ENCODE measurements at regions not wholly inside any gene's neighbourhood (a gene's known extent, or its start where the extent isn't known, plus 50 kb on each side); places are given as distances from the start of the nearest gene placed in this dataset.
"Not testable (repeated sequence)": the region's sequence is repeated elsewhere in the genome, so short reads cannot be mapped to it uniquely, and the experiment has no call there.

DNA sequence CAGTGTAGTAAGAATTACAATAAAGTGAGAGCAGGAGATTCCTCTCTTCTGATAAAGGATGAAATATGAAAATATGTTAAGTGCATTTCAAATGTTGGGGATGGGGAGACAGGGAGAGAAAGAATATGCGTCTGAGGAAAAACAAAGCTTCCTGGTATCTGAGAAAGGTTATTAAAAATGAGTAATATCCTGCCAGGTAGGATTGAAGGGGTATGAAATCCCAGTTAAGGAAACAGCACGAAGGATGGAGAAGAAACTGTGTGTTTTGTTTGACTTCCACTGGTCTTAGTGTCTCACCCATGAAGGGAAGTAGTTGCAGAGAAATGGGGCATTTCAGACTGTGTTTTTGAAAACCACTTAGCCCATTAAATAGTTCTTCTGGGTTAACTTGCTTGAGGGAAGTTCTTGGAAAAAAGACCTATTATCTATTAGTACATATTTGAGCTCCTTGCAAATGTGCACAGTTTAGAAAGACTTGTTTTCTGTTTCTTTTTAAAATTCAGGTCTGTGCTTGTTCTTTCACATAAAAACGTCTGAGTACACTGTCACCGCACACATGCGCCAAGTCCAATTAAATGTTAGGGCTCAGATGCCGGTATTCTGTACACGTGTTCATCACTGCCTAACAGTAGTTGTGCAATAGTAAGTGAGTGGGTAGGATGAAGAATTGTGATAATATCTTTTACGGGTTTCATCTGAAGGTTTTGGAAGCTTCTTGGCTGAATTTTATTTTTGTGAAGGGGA, 196.1 kb upstream of the P2RY1 start:
- DNase-seq (ENCODE audit: low spot score in 2 of 2), result no peak
- intact Hi-C loops (cut with DNase I), result no loop called here
- no peaks in the 10 kb centered on the region for H3K36me3 ChIP-seq
- H3K27ac ChIP-seq, result no peak overlapping the region
- no peaks in the 10 kb centered on the region for H3K4me1 ChIP-seq
- TF ChIP-seq, protein P1, sequence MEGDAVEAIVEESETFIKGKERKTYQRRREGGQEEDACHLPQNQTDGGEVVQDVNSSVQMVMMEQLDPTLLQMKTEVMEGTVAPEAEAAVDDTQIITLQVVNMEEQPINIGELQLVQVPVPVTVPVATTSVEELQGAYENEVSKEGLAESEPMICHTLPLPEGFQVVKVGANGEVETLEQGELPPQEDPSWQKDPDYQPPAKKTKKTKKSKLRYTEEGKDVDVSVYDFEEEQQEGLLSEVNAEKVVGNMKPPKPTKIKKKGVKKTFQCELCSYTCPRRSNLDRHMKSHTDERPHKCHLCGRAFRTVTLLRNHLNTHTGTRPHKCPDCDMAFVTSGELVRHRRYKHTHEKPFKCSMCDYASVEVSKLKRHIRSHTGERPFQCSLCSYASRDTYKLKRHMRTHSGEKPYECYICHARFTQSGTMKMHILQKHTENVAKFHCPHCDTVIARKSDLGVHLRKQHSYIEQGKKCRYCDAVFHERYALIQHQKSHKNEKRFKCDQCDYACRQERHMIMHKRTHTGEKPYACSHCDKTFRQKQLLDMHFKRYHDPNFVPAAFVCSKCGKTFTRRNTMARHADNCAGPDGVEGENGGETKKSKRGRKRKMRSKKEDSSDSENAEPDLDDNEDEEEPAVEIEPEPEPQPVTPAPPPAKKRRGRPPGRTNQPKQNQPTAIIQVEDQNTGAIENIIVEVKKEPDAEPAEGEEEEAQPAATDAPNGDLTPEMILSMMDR (IDR thresholded peaks at IDR 0.05), result no peak
- no peaks in the 10 kb centered on the region for H3K27me3 ChIP-seq
- H3K9me3 ChIP-seq, result no peaks in the 10 kb centered on the region
- no peak overlapping the region for H3K4me3 ChIP-seq

DNA sequence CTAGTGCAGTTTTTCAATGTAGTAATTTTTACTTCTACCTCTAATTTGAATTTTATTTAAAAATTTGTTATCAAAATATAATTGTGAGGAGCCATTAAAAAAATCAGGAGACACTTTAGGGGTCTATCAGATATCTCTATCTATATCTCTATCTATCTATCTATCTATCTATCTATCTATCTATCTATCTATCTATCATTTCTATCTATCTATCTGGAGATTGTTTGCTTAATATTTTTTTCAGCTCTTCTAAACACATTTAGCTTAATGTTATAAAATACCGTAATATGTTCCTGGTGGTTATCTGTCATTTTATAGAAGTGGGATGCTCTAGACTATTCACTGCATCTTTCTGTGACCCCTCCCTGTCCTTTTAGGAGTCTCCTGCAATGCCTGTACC, 193.7 kb upstream of the P2RY1 start:
- intact Hi-C loops (cut with DNase I), result no loop called here
- peaks cover 0 to 5% of the 10 kb centered on the region in 2 donors for H3K9me3 ChIP-seq
- no peaks in the 10 kb centered on the region for H3K27me3 ChIP-seq
- no peaks in the 10 kb centered on the region for H3K36me3 ChIP-seq
- TF ChIP-seq, protein P1 (IDR thresholded peaks at IDR 0.05), result no peak
- no peaks in the 10 kb centered on the region for H3K4me1 ChIP-seq
- H3K4me3 ChIP-seq, result no peak overlapping the region
- H3K27ac ChIP-seq, result no peak overlapping the region
- DNase-seq (ENCODE audit: low spot score in 2 of 2), result no peak

DNA sequence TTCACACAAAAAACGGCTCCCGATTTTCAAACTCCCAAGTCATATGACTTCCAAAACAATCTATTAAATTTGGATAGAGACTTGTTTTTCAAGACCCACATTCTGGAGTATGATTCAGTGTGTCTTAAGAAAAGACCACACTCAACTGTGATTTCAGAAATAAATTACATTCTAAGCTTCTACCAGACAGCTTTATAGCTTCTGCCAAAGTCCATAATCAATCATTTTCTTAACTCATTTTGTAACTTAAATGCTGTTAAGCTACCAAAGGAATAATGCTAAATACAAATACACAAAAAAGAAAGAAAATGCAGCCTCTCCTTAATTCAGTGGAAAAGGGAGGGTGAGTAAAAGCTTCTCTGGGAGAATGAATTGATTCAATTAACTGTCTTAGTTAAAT, 192.3 kb upstream of the P2RY1 start:
- Histone ChIP-seq H3K27me3 (no peaks in the 10 kb centered on the region), H3K4me1 (no peaks in the 10 kb centered on the region), H3K27ac (no peak overlapping the region), H3K4me3 (no peak overlapping the region), H3K36me3 (no peaks in the 10 kb centered on the region), H3K9me3 (peaks cover 0 to 5% of the 10 kb centered on the region in 2 donors)
- DNase-seq (ENCODE audit: low spot score in 2 of 2), result no peak
- intact Hi-C loops (cut with DNase I), result no loop called here
- TF ChIP-seq, protein P1 (IDR thresholded peaks at IDR 0.05), result no peak

DNA sequence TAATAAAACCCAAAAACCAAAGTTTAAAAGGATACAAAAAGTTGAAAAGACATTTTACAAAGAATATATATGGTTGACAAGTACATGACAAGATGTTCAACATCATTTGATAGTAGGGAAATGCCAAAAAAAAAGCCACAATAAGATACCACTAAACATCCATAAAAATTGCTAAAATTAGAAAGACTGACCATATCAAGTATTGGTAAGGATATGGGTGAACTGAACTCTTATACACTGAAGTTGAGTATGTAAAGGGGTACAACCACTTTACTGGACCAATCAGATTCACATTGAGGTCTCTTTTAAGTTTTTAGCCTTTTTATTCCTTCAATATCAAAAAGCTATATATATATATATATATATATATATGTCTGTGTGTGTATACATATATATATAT, 190.5 kb upstream of the P2RY1 start:
- TF ChIP-seq, protein P1 (IDR thresholded peaks at IDR 0.05), result no peak
- Histone ChIP-seq H3K4me3 (no peak overlapping the region), H3K36me3 (no peaks in the 10 kb centered on the region), H3K27me3 (no peaks in the 10 kb centered on the region), H3K27ac (no peak overlapping the region), H3K4me1 (no peaks in the 10 kb centered on the region), H3K9me3 (peaks cover 0 to 5% of the 10 kb centered on the region in 2 donors)
- intact Hi-C loops (cut with DNase I), result no loop called here
- no peak for DNase-seq (ENCODE audit: low spot score in 2 of 2)

DNA sequence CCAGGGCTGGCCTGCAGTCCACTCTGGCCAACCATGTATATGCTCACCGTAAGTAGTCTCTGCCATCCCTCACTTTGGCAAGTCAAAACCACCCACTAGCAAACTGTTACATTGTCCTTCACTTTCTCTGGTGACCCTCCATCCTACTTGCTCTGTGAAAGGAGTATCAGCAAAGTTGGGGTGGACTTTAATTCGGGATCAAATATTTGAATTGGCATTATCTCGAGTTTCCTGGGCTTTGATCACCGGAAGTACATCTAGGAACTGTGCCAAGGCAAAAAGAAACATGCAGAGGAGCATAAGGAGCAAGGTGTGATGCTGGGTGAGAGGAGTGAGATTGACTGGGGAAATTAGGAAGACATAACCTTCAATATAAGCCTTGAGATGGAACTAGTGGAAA, 188.9 kb upstream of the P2RY1 start:
- Histone ChIP-seq H3K27ac (no peak overlapping the region), H3K27me3 (no peaks in the 10 kb centered on the region), H3K9me3 (peaks cover 0 to 5% of the 10 kb centered on the region in 2 donors), H3K4me3 (no peak overlapping the region), H3K4me1 (no peaks in the 10 kb centered on the region), H3K36me3 (no peaks in the 10 kb centered on the region)
- TF ChIP-seq, protein P1 (IDR thresholded peaks at IDR 0.05), result no peak
- no peak for DNase-seq (ENCODE audit: low spot score in 2 of 2)
- intact Hi-C loops (cut with DNase I), result no loop called here

DNA sequence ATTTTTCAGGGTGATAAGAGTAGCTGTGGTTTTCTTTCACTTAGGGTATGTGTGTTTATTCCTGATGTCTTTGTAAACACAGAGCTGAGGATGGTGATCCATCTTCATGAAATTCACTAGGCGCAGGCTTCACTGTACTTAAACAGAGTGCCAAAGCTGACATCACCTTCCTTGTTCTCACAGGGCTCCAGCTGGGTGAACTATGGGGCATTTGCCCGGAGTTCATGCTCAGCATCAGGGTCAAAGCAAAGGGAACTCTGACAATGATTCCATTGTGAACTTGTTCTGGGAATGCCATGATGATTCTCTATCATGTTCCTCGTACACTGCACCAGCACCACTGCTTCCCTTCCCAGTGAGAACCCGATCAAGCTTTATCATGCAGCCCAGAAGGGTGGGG, 184.8 kb upstream of the P2RY1 start:
- no peak for DNase-seq (ENCODE audit: low spot score in 2 of 2)
- Histone ChIP-seq H3K36me3 (no peaks in the 10 kb centered on the region), H3K9me3 (no peaks in the 10 kb centered on the region), H3K27me3 (no peaks in the 10 kb centered on the region), H3K27ac (no peak overlapping the region), H3K4me3 (no peak overlapping the region), H3K4me1 (no peaks in the 10 kb centered on the region)
- intact Hi-C loops (cut with DNase I), result no loop called here
- TF ChIP-seq, protein P1 (IDR thresholded peaks at IDR 0.05), result no peak

DNA sequence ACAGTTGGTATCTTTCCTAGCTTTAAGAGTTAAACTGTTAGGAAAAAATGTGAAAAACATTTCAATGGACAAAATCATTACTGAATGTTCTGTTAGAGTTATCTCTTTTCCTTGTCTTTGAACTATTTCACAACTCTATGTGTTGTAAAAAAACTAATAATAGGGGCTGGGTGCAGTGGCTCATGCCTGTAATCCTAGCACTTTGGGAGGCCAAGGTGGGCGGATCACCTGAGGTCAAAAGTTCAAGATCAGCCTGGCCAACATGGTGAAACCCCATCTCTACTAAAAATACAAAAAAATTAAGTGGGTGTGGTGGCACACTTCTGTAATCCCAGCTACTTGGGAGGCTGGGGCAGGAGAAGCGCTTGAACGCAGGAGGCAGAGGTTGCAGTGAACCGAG, 184.0 kb upstream of the P2RY1 start:
- H3K27ac ChIP-seq; H3K4me3 ChIP-seq; H3K27me3 ChIP-seq; H3K36me3 ChIP-seq; H3K9me3 ChIP-seq; intact Hi-C loops (cut with DNase I); DNase-seq (ENCODE audit: low spot score in 2 of 2); H3K4me1 ChIP-seq: not testable (repeated sequence)
